ENCODE measurements at regions not wholly inside any gene's neighbourhood (a gene's known extent, or its start where the extent isn't known, plus 50 kb on each side); places are given as distances from the start of the nearest gene placed in this dataset.

GRCh38 chr5:143671674-143672569, 140.0 kb upstream of the HMHB1 start:
- no peak for DNase-seq (ENCODE audit: insufficient read length, low spot score)

GRCh38 chr5:143671021-143671420, 140.9 kb upstream of the HMHB1 start:
- DNase-seq (ENCODE audit: insufficient read length, low spot score) (no peak), FAIRE-seq (no peak)

More at GRCh38 chr5:143671674-143672569, 140.0 kb upstream of the HMHB1 start:
- FAIRE-seq: no peak

GRCh38 chr5:143665866-143666265, 146.1 kb upstream of the HMHB1 start:
- DNase-seq (ENCODE audit: insufficient read length, low spot score): no peak
- no peak for FAIRE-seq

- DNase-seq (ENCODE audit: insufficient read length, low spot score): no peak
- FAIRE-seq: no peak
Measured at GRCh38 chr5:143664623-143665022, 147.3 kb upstream of the HMHB1 start.

GRCh38 chr5:143663872-143664271, 148.1 kb upstream of the HMHB1 start:
- FAIRE-seq (no peak), DNase-seq (ENCODE audit: insufficient read length, low spot score) (no peak)

- no peak for FAIRE-seq
- no peak for DNase-seq (ENCODE audit: insufficient read length, low spot score)
Measured at GRCh38 chr5:143662020-143662419, 149.9 kb upstream of the HMHB1 start.

- DNase-seq (ENCODE audit: insufficient read length, low spot score) (no peak), FAIRE-seq (no peak)
Measured at GRCh38 chr5:143660625-143661024, 151.3 kb upstream of the HMHB1 start.

- peak; percentile 23 for FAIRE-seq
- DNase-seq (ENCODE audit: insufficient read length, low spot score): no peak
Measured at GRCh38 chr5:143659599-143660238, 152.2 kb upstream of the HMHB1 start.

- DNase-seq (ENCODE audit: insufficient read length, low spot score) (no peak), FAIRE-seq (no peak)
Measured at GRCh38 chr5:143658956-143659355, 153.0 kb upstream of the HMHB1 start.

- no peak for DNase-seq (ENCODE audit: insufficient read length, low spot score)
- no peak for FAIRE-seq
Measured at GRCh38 chr5:143657647-143658285, 154.2 kb upstream of the HMHB1 start.

- DNase-seq (ENCODE audit: insufficient read length, low spot score) (no peak), FAIRE-seq (peak; percentile 71)
Measured at GRCh38 chr5:143653766-143654282, 158.1 kb upstream of the HMHB1 start.

GRCh38 chr5:143653256-143653655, 158.7 kb upstream of the HMHB1 start:
- FAIRE-seq (no peak), DNase-seq (ENCODE audit: insufficient read length, low spot score) (no peak)

- no peak for FAIRE-seq
Measured at GRCh38 chr5:143652108-143652700, 159.8 kb upstream of the HMHB1 start.

GRCh38 chr5:143649937-143650621, 161.9 kb upstream of the HMHB1 start:
- no peak for DNase-seq (ENCODE audit: insufficient read length, low spot score)
- FAIRE-seq: no peak

More at GRCh38 chr5:143652108-143652700, 159.8 kb upstream of the HMHB1 start:
- DNase-seq (ENCODE audit: insufficient read length, low spot score): no peak

GRCh38 chr5:143648696-143649095, 163.3 kb upstream of the HMHB1 start:
- DNase-seq (ENCODE audit: insufficient read length, low spot score) (no peak), FAIRE-seq (no peak)

- no peak for FAIRE-seq
- no peak for DNase-seq (ENCODE audit: insufficient read length, low spot score)
Measured at GRCh38 chr5:143646961-143647360, 165.0 kb upstream of the HMHB1 start.

GRCh38 chr5:143645356-143645755, 166.6 kb upstream of the HMHB1 start:
- DNase-seq (ENCODE audit: insufficient read length, low spot score) (no peak), FAIRE-seq (no peak)

GRCh38 chr5:143644727-143645126, 167.2 kb upstream of the HMHB1 start:
- FAIRE-seq (no peak), DNase-seq (ENCODE audit: insufficient read length, low spot score) (no peak)

- DNase-seq (ENCODE audit: insufficient read length, low spot score) (no peak), FAIRE-seq (no peak)
Measured at GRCh38 chr5:143642791-143643190, 169.2 kb upstream of the HMHB1 start.

Data from GM19239 (cell line).